Stimulated activated CD4-positive, alpha-beta T cell treated with anti-CD3 and anti-CD28 coated beads, Interleukin-2, amount 100 ng/mL, for 4 hours (primary cell): ENCODE measurements at regions not wholly inside any gene's neighbourhood (a gene's known extent, or its start where the extent isn't known, plus 50 kb on each side); places are given as distances from the start of the nearest gene placed in this dataset.
A peak's percentile ranks its signal among the peaks of the same experiment; 100 is the strongest.

Source experiments
- DNase-seq: peaks from one replicate; pipeline ENCODE4 v3.0.0-alpha.2; 2020; ENCODE audit warnings: low read depth

- no peak for DNase-seq
Measured at GRCh38 chr20:1790386-1790785, 104.8 kb upstream of the SIRPA start.

GRCh38 chr20:1788044-1788443, 107.2 kb upstream of the SIRPA start:
- DNase-seq = no peak

DNA sequence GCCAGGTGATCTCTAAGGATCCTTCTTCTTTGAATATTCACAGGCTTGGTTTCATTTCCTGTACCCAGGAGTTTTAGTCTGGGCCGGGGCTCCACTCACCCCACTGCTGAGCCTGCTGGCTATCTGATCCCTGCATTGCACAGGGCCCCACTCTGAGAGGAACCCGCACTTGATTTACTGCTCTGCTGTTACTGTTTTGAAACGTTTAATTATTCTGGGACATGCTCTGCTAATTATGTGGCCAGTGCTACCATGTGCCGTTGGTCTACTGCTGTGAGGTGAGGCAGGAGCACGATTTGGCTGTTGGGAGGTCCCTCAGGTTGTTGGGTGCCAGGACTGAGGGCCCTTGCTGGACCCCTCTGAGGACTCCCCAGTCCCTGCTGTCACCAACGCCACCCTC, 108.7 kb upstream of the SIRPA start:
- no peak for DNase-seq

DNA sequence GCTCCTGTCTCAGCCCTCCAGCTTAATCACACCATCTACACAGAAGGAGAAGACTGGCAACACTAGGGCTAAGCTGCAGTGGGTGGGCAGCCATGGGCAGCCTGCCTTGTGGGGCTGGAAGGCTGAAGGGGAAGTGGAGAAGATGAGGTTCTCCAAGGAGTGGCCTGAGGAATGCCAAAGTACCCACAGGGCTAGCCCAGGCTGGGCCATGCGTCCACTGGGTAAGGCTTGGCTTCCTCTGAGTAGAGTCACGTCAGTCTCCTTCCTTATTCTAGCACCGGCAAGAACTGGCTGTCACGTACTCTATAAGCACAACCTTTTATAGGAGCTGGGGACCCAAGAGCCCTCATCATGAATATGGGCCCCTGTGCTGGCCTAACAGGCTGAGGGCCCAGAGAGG, 110.6 kb upstream of the SIRPA start:
- DNase-seq = no peak

- no peak for DNase-seq
Measured at GRCh38 chr20:1783245-1783644, 112.0 kb upstream of the SIRPA start.

DNA sequence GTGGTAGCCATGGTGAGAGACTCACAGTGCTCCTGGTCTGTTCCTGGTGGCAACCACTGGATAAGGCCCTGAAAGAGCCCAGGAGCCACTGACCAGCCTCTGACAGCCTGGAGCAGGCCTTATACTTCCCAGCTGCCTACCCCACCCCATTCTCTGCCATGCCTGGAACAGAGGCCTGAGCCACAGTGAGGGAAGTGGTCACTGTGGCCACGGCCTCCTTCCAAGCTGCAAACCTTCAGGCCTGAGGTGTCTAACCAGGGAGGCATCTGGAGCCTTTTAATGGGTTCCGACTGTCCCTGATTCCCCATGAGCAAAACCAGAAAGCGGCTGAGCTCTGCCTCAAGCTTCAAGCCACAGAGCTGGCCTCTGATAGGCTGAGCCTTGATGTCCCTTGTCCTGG, 113.0 kb upstream of the SIRPA start:
- DNase-seq = no peak

GRCh38 chr20:1779567-1779966, 115.6 kb upstream of the SIRPA start:
- DNase-seq = no peak

DNA sequence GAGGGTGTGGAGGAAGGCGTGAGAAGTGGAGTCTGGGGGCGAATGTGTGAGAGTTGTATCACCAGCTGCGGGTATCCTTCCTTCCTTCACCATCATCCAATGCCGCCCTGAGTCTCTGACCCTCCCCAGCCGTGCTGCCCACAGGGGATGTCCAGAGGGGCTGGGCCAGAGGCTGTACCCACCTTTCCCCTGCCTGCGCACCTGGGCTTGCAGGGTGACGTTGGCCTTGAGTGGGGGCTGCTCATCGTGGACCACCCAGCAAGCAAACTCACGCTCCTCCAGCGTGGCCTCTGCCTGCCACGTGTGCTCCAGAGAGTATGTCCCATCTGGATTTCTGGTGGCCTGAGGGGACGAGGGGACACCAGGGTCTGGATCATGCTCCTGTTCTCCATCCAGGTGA, 116.9 kb upstream of the SIRPA start:
- DNase-seq = no peak

- no peak for DNase-seq
Measured at GRCh38 chr20:1777476-1777820, 117.8 kb upstream of the SIRPA start.

GRCh38 chr20:1776681-1777475, 118.3 kb upstream of the SIRPA start:
- peak; percentile 68 for DNase-seq

DNA sequence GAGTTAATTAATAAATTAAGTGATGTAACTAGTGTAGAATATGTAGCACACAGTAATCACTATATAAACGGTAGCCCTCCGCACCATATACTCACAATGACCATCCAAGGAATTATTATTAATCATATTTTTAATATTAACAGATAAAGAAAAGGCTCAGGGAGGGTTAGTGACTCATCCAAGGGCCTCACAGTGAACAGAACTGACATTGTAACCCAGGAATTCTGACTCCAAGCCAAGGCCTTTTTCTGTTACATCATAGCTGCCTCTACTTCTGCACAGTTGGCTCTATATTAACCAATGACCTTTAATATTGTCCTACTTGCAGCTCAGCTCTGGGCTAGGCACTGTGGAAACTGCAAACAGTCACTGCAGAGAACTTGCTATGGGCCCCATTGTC, 117.5 kb upstream of the SIRPG start:
- no peak for DNase-seq

- DNase-seq = no peak
Measured at GRCh38 chr20:1774479-1774878, 116.9 kb upstream of the SIRPG start.

DNA sequence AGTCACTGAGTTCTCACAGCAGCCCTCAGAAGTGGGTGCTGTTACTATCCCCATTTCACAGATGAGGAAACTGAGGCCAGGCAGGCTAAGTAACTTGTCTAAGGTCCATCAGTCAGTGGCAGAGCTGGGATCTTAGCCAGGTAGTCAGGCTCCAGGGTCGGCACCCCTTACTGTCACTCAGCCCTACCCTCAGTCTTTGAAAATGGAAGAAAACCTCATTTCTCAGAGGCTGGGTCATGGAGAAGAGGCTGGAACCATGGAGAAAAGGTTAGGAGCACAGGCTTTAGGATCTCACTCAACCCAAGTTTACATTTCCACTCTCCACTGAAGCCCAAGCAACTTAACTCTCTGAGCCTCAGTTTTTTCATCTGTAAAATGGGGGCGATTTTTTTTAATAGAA, 116.2 kb upstream of the SIRPG start:
- no peak for DNase-seq

- no peak for DNase-seq
Measured at GRCh38 chr20:1769491-1769890, 111.9 kb upstream of the SIRPG start.

DNA sequence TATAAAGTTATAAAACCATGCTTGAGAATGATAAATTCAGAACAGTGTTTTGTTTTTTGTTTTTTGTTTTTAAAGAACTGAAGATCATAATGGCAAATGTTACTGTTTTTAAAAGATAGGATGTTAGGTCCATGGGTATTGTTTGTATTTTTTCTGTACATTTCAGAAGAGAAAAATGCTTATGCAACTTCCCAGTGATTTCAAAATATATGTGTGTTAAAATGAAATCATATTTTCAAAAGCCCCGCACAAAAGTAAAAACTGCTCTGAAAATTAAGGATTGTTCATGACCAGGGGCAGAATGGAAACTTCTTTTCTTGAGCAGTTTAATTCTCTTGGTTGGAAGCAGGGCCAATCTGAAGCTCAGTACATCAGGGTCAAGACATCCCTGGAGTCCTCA, 109.2 kb upstream of the SIRPG start:
- DNase-seq = no peak

DNA sequence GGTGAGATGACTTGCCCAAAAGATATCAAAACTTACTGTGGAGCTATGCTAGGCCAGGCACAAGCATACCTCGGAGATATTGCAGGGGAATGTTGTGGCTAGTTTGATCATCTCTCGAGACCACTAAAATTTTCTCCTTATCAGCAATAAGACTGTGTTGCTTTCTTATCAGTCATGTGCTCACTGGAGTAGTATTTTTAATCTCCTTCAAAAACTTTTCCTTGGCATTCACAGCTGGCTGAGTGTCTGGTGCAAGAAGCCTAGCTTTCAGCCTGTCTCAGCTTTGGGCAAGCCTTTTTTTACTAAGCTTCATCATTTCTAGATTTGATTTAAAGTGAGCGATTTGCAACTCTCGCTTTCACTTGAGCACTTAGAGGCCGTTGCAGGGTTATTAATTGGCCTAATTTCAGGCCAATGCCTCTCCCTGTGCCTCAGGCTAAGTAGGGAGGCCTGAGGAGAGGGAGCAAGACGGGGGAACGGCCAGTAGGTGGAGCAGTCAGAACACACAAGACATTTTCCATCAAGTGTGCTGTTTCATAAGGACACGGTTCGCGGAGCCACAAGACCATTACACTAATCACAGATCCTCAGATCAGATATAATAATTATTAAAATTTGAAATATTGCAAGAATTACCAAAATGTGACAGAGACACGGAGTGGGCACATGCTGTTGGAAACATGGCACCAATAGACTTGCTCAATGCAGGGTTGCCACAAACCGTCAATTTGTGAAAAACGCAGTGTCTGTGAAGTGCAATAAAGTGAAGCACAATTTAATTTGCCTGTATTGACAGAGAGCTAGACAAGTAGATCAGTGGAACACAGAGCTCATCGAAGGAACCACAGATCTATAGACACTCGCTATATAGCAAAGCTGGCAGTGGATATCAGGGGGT, 106.8 kb upstream of the SIRPG start:
- DNase-seq = peak; percentile 33

- no peak for DNase-seq
Measured at GRCh38 chr20:1761598-1761997, 104.0 kb upstream of the SIRPG start.

DNA sequence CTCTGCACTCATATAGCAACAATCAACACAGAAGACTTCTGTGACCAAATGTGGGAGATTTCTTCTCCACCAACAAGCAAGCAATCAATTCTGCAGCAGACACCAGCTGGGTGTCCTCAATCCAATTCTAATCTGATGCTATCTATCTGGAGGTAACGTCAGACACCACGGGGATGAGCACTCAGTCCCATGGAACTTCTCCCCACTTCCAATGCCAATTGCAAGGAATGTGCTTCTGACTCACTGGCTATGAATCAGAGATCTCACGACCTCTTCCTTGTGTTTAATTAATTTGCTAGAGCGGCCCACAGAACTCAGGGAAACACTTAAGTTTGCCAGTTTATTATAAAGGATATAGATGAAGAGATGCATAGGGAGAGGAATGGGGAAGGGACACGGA, 103.5 kb upstream of the SIRPG start:
- no peak for DNase-seq

GRCh38 chr20:1758765-1759164, 101.2 kb upstream of the SIRPG start:
- no peak for DNase-seq

DNA sequence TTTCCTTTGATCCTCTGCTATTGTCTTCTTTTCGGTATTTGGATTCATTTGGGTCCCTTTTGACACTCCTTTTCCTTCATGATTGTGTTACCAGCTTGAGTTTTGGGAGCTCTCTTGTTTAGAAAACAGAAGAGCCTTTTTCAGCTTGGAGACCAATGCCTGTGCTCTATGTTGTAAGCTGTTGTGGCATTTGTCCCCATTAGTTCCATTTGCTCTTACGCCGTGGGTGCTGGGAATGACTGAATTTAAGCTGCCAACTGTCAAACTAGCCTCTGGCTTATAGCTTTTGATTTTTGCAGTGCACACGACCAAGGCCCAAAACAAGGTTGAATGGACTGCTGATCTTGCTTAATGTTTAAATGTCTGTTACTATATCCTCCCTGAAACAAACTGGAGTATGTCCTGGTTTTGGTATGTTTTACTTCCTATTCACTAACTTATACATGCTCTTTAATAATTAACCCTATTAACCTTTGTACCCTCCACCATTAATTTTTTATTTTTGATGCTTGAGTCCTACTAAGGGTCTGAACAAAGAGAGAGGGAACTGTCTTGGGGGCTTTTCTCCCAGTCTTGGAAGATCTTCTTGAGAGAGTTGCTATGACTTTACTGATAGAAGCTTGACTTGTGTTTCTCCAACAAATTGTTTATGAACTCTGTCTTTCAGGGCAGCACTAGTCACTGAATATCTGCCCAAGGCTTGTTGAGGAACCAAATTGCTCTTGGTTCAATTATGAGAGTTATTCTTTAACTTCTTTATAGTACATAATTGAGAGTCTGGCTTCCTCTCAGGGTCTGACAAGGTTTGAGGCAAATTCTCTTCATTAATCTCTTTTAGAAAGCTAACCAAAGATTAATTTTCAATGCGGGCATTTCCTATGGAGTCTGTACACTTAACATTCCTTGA, 100.3 kb upstream of the SIRPG start:
- DNase-seq = no peak

GRCh38 chr20:1757072-1757471, 99.5 kb upstream of the SIRPG start:
- no peak for DNase-seq

DNA sequence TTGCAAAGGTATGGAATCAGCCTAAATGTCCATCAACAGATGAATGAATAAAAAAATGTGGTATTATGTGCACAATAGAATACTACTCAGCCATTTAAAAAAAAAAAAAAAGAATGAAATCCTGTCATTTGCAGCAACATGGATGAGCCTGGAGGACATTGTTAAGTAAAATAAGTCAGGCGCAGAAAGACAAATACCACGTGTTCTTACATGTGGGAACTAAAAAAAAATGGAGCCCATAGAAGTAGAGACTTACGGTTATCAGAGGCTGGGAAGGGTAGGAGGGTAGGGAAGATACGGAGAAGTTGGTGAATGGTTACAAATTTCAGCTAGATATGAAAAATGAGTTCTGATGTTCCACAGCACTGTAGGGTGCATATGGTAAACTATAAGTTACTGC, 97.2 kb upstream of the SIRPG start:
- DNase-seq = no peak
